Neural progenitor cell (in vitro differentiated cells): ENCODE measurements at regions not wholly inside any gene's neighbourhood (a gene's known extent, or its start where the extent isn't known, plus 50 kb on each side); places are given as distances from the start of the nearest gene placed in this dataset.

Source experiments
- EZH2 ChIP-seq: fragments of 200-600 bp; sonication (generic); IDR thresholded peaks from 2 replicates; pipeline ENCODE4 v1.6.1; 2017; ENCODE audit warnings: antibody characterized with exemption, mild to moderate bottlenecking, moderate library complexity
- EZH2phosphoT487 ChIP-seq: fragments of 200-600 bp; sonication (generic); IDR thresholded peaks from 2 replicates; pipeline ENCODE4 v1.6.1; 2017; ENCODE audit warnings: antibody characterized with exemption

DNA sequence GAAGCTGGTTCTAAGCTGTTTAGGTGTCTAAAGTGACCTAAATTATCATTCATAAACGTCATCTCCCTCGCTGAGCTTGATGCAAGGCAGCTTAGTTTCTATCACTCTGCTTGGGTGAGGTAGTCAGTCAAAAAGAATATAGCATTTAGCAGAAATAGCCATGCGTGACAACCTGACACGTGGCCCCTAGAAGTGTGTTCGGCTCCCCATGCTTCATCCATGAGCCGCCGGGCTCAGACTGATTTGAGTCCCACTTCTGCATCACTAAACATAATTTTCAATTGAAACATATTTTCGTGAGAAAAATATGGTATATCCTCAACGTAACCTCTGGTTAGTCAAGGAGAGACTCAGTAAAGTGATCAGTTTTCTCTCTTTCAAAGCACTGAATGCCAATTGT is 459.8 kb downstream of the IRS2 start:
- no peak for TF ChIP-seq EZH2phosphoT487
- no peak for TF ChIP-seq EZH2
